ENCODE measurements at regions not wholly inside any gene's neighbourhood (a gene's known extent, or its start where the extent isn't known, plus 50 kb on each side); places are given as distances from the start of the nearest gene placed in this dataset.

- Histone ChIP-seq H3K36me3 (no peaks in the 10 kb centered on the region), H3K4me3 (no peak overlapping the region), H3K9me3 (no peaks in the 10 kb centered on the region), H3K4me1 (no peaks in the 10 kb centered on the region), H3K27me3 (no peaks in the 10 kb centered on the region), H3K27ac (no peak overlapping the region)
- no peak for DNase-seq (ENCODE audit: low spot score)
- no peak for TF ChIP-seq CTCF (IDR thresholded peaks at IDR 0.05)
These were observed 920.9 kb upstream of the PCDH20 start for GRCh38 chr13:62336507-62336906.

GRCh38 chr13:62333466-62333865 is 917.8 kb upstream of the PCDH20 start:
- Histone ChIP-seq H3K36me3 (no peaks in the 10 kb centered on the region), H3K27me3 (no peaks in the 10 kb centered on the region), H3K4me3 (no peak overlapping the region), H3K27ac (no peak overlapping the region), H3K4me1 (no peaks in the 10 kb centered on the region), H3K9me3 (no peaks in the 10 kb centered on the region)
- TF ChIP-seq CTCF (IDR thresholded peaks at IDR 0.05) = no peak
- no peak for DNase-seq (ENCODE audit: low spot score)

GRCh38 chr13:62331384-62331783 is 915.7 kb upstream of the PCDH20 start:
- Histone ChIP-seq H3K36me3 (no peaks in the 10 kb centered on the region), H3K27ac (no peak overlapping the region), H3K4me1 (no peaks in the 10 kb centered on the region), H3K9me3 (no peaks in the 10 kb centered on the region), H3K27me3 (no peaks in the 10 kb centered on the region), H3K4me3 (no peak overlapping the region)
- TF ChIP-seq CTCF (IDR thresholded peaks at IDR 0.05) = no peak
- no peak for DNase-seq (ENCODE audit: low spot score)

GRCh38 chr13:62327367-62327766 is 911.7 kb upstream of the PCDH20 start:
- no peak for DNase-seq (ENCODE audit: low spot score)
- no peaks in the 10 kb centered on the region for H3K9me3 ChIP-seq
- no peak overlapping the region for H3K4me3 ChIP-seq
- TF ChIP-seq CTCF (IDR thresholded peaks at IDR 0.05) = no peak
- H3K36me3 ChIP-seq = no peaks in the 10 kb centered on the region
- no peak overlapping the region for H3K27ac ChIP-seq
- no peaks in the 10 kb centered on the region for H3K4me1 ChIP-seq
- no peaks in the 10 kb centered on the region for H3K27me3 ChIP-seq

GRCh38 chr13:62324842-62325241 is 909.2 kb upstream of the PCDH20 start:
- Histone ChIP-seq H3K9me3 (no peaks in the 10 kb centered on the region), H3K4me3 (no peak overlapping the region), H3K27me3 (no peaks in the 10 kb centered on the region), H3K27ac (no peak overlapping the region), H3K36me3 (no peaks in the 10 kb centered on the region), H3K4me1 (peaks cover 0 to 5% of the 10 kb centered on the region in 2 donors)
- no peak for DNase-seq (ENCODE audit: low spot score)
- TF ChIP-seq CTCF (IDR thresholded peaks at IDR 0.05) = no peak

- Histone ChIP-seq H3K36me3 (no peaks in the 10 kb centered on the region), H3K9me3 (no peaks in the 10 kb centered on the region), H3K27ac (no peak overlapping the region), H3K27me3 (no peaks in the 10 kb centered on the region), H3K4me3 (no peak overlapping the region), H3K4me1 (peaks cover 0 to 5% of the 10 kb centered on the region in 2 donors)
- DNase-seq (ENCODE audit: low spot score) = no peak
- TF ChIP-seq CTCF (IDR thresholded peaks at IDR 0.05) = no peak
These were observed 906.2 kb upstream of the PCDH20 start for GRCh38 chr13:62321895-62322294.
